SJSA1 (cell line): ENCODE measurements at regions not wholly inside any gene's neighbourhood (a gene's known extent, or its start where the extent isn't known, plus 50 kb on each side); places are given as distances from the start of the nearest gene placed in this dataset.
"Not testable (repeated sequence)": the region's sequence is repeated elsewhere in the genome, so short reads cannot be mapped to it uniquely, and the experiment has no call there.

Source experiments
- DNase-seq, 2 experiments: peaks; one replicate each; pipeline ENCODE4 v3.0.0-alpha.2; 2015 to 2020; ENCODE audit warnings: low spot score in 2 of 2, low read depth in 1 of 2
- H3K27ac ChIP-seq: fragments of 250-450 bp; sonication (Bioruptor Pico); 2 replicates; pipeline ENCODE4 v1.5.1; 2020; ENCODE audit warnings: mild to moderate bottlenecking, moderate library complexity
- H3K27me3 ChIP-seq: fragments of 250-450 bp; sonication (Bioruptor Pico); replicated peaks from 2 replicates; pipeline ENCODE4 v1.5.1; 2020; ENCODE audit warnings: mild to moderate bottlenecking, moderate library complexity
- H3K36me3 ChIP-seq: fragments of 250-450 bp; sonication (Bioruptor Pico); 2 replicates; pipeline ENCODE4 v1.5.1; 2020; ENCODE audit warnings: mild to moderate bottlenecking
- H3K4me1 ChIP-seq: fragments of 250-450 bp; sonication (Bioruptor Pico); replicated peaks from 2 replicates; pipeline ENCODE4 v1.6.1; 2021; ENCODE audit warnings: mild to moderate bottlenecking
- H3K4me3 ChIP-seq: fragments of 250-450 bp; sonication (Bioruptor Pico); 2 replicates; pipeline ENCODE4 v1.5.1; 2020; ENCODE audit warnings: mild to moderate bottlenecking
- H3K9me3 ChIP-seq: fragments of 250-450 bp; sonication (Bioruptor Pico); replicated peaks from 2 replicates; pipeline ENCODE4 v1.5.1; 2020; ENCODE audit warnings: mild to moderate bottlenecking

- H3K4me3 ChIP-seq = no peak overlapping the region
- H3K9me3 ChIP-seq = no peaks in the 10 kb centered on the region
- no peaks in the 10 kb centered on the region for H3K36me3 ChIP-seq
- H3K27ac ChIP-seq = no peak overlapping the region
- no peaks in the 10 kb centered on the region for H3K4me1 ChIP-seq
- DNase-seq = no peak
- H3K27me3 ChIP-seq = no peaks in the 10 kb centered on the region
Measured at GRCh38 chr14:43579671-43580070, 927.4 kb downstream of the FSCB start.

- no peaks in the 10 kb centered on the region for H3K4me1 ChIP-seq
- H3K27me3 ChIP-seq = no peaks in the 10 kb centered on the region
- no peak for DNase-seq
- no peaks in the 10 kb centered on the region for H3K36me3 ChIP-seq
- no peak overlapping the region for H3K4me3 ChIP-seq
- H3K27ac ChIP-seq = no peak overlapping the region
- H3K9me3 ChIP-seq = no peaks in the 10 kb centered on the region
Measured at GRCh38 chr14:43568022-43568421, 939.1 kb downstream of the FSCB start.

DNA sequence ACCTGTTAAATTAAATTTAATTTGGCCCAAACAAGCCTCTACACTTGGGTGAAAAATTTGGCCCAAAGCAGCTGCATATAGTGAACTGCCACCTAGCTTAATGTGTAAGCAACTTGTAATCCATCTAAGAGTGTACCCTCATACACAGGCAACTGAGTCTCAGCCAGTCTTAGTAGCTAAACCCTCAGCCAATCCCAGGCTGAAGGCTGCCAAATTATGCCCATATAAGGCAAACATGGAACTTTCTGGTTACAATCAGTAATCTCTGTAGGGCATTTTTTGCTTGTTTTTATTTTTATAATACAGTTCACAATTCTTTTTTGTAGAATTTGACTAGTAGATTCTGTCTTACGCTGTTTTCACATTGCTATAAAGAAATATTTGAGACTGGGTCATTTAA, 958.7 kb downstream of the FSCB start:
- no peaks in the 10 kb centered on the region for H3K27me3 ChIP-seq
- no peak overlapping the region for H3K4me3 ChIP-seq
- H3K9me3 ChIP-seq = no peaks in the 10 kb centered on the region
- DNase-seq = no peak
- H3K4me1 ChIP-seq = no peaks in the 10 kb centered on the region
- no peak overlapping the region for H3K27ac ChIP-seq
- no peaks in the 10 kb centered on the region for H3K36me3 ChIP-seq

- DNase-seq, H3K4me1 ChIP-seq, H3K4me3 ChIP-seq, H3K27me3 ChIP-seq, H3K36me3 ChIP-seq, H3K27ac ChIP-seq, H3K9me3 ChIP-seq: not testable (repeated sequence)
Measured at GRCh38 chr14:43547596-43547995, 959.5 kb downstream of the FSCB start.

DNA sequence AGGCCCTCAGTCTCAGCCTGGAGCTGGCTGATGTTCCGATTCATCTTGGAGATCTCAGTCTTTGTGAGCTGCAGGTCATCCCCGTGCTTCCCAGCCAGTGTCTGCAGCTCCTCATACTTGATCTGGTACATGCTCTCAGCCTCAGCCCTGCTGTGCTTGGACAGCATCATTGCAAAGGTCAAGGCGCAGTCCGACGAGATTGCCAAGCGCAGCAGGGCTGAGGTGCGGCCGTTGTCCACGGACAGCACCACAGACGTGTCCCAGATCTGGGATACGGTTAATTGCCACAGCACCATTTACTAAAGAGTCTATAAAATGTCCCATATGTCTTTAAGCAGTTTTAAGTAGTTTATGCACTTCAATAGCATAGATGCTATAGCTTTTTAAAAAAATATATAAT, 965.7 kb downstream of the FSCB start:
- no peaks in the 10 kb centered on the region for H3K9me3 ChIP-seq
- no peak overlapping the region for H3K4me3 ChIP-seq
- H3K36me3 ChIP-seq = no peaks in the 10 kb centered on the region
- H3K27ac ChIP-seq = no peak overlapping the region
- H3K4me1 ChIP-seq = no peaks in the 10 kb centered on the region
- DNase-seq = no peak
- no peaks in the 10 kb centered on the region for H3K27me3 ChIP-seq

DNA sequence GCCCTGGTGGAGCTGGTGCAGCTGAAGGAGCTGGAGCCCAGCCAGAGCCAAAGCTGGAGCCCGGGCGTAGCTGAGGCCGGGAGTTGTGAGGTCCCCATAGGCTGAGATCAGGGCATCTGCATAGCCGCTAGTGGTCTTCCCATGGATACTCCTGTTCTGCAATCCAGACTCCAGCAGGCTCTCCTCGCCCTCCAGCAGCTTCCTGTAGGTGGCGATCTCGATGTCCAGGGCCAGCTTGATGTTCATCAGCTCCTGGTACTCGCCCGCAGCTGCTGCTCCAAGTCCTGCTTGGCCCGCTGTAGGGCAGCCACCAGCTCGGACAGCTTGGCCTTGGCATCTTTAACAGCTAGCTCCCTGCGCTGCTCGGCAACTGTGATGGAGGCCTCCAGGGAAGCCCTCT, 966.1 kb downstream of the FSCB start:
- H3K27me3 ChIP-seq = no peaks in the 10 kb centered on the region
- H3K4me1 ChIP-seq = no peaks in the 10 kb centered on the region
- DNase-seq = no peak
- no peaks in the 10 kb centered on the region for H3K36me3 ChIP-seq
- H3K9me3 ChIP-seq = no peaks in the 10 kb centered on the region
- H3K4me3 ChIP-seq = no peak overlapping the region
- H3K27ac ChIP-seq = no peak overlapping the region

- H3K27ac ChIP-seq = no peak overlapping the region
- H3K4me3 ChIP-seq = no peak overlapping the region
- no peaks in the 10 kb centered on the region for H3K27me3 ChIP-seq
- no peaks in the 10 kb centered on the region for H3K4me1 ChIP-seq
- no peaks in the 10 kb centered on the region for H3K9me3 ChIP-seq
- no peak for DNase-seq
- H3K36me3 ChIP-seq = no peaks in the 10 kb centered on the region
Measured at GRCh38 chr14:43539210-43539609, 967.9 kb downstream of the FSCB start.

- Histone ChIP-seq H3K9me3 (no peaks in the 10 kb centered on the region), H3K27ac (no peak overlapping the region), H3K27me3 (no peaks in the 10 kb centered on the region), H3K4me3 (no peak overlapping the region), H3K4me1 (no peaks in the 10 kb centered on the region), H3K36me3 (no peaks in the 10 kb centered on the region)
- no peak for DNase-seq
Measured at GRCh38 chr14:43535231-43535838, 971.7 kb downstream of the FSCB start.

DNA sequence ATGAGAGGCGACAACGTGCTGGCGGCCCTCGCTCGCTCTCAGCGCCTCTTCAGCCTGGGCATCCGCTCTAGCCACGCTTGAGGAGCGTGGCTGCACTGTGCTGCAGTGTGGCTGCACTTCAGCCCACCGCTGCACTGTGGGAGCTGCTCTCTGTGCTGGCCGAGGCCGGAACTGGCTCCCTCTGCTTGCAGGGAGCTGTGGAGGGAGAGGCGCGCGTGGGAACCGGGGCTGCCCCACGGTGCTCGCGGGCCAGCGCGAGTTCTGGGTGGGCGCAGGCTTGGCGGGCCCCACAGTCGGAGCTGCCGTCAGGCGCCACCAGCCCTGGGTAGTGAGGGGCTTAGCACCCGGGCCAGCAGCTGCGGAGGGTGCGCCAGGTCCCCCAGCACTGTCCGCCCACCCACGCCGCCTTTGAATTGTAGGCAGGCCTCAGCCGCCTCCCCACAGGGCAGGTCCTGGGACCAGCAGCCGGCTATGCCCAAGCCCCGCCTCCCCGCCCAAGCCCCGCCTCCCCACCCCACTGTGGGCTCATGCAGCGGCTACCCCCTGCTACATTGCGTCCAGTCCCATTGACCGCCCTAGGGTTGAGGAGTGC, 974.2 kb downstream of the FSCB start:
- Histone ChIP-seq H3K27ac (no peak overlapping the region), H3K4me1 (no peaks in the 10 kb centered on the region), H3K36me3 (no peaks in the 10 kb centered on the region), H3K4me3 (no peak overlapping the region), H3K27me3 (no peaks in the 10 kb centered on the region), H3K9me3 (no peaks in the 10 kb centered on the region)
- no peak for DNase-seq

GRCh38 chr14:43528321-43528720, 978.8 kb downstream of the FSCB start:
- no peak overlapping the region for H3K4me3 ChIP-seq
- no peaks in the 10 kb centered on the region for H3K4me1 ChIP-seq

DNA sequence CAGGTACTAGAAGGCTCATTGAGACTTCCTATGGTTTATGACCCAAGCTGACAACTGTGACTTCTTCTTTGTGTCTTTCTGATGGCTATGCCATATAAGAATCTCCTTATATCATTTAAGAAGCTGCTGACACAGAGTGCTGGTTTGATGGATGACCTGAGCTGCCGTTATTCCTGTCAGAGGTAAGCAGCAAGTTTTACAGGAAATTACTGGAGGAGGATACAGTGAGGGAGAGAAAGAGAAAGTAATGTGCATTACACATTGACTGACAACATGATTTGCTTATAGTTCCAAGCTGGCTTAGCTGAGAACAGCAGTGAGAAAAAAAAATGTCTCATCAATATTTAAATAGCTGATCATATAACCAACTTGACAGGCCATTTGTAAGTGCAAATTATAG, 981.4 kb downstream of the FSCB start:
- Histone ChIP-seq H3K27ac (no peak overlapping the region), H3K9me3 (no peaks in the 10 kb centered on the region), H3K4me1 (no peaks in the 10 kb centered on the region), H3K4me3 (no peak overlapping the region), H3K27me3 (no peaks in the 10 kb centered on the region), H3K36me3 (no peaks in the 10 kb centered on the region)
- DNase-seq = no peak

More at GRCh38 chr14:43528321-43528720, 978.8 kb downstream of the FSCB start:
- Histone ChIP-seq H3K27ac (no peak overlapping the region), H3K36me3 (no peaks in the 10 kb centered on the region), H3K27me3 (no peaks in the 10 kb centered on the region), H3K9me3 (no peaks in the 10 kb centered on the region)
- DNase-seq = no peak

- no peaks in the 10 kb centered on the region for H3K4me1 ChIP-seq
- H3K9me3 ChIP-seq = no peaks in the 10 kb centered on the region
- no peak for DNase-seq
- H3K4me3 ChIP-seq = no peak overlapping the region
- H3K27ac ChIP-seq = no peak overlapping the region
- H3K27me3 ChIP-seq = no peaks in the 10 kb centered on the region
- no peaks in the 10 kb centered on the region for H3K36me3 ChIP-seq
Measured at GRCh38 chr14:43522901-43523300, 984.2 kb downstream of the FSCB start.

GRCh38 chr14:43522191-43522590, 984.9 kb downstream of the FSCB start:
- Histone ChIP-seq H3K9me3 (no peaks in the 10 kb centered on the region), H3K4me1 (no peaks in the 10 kb centered on the region), H3K36me3 (no peaks in the 10 kb centered on the region), H3K27me3 (no peaks in the 10 kb centered on the region), H3K4me3 (no peak overlapping the region), H3K27ac (no peak overlapping the region)
- no peak for DNase-seq

DNA sequence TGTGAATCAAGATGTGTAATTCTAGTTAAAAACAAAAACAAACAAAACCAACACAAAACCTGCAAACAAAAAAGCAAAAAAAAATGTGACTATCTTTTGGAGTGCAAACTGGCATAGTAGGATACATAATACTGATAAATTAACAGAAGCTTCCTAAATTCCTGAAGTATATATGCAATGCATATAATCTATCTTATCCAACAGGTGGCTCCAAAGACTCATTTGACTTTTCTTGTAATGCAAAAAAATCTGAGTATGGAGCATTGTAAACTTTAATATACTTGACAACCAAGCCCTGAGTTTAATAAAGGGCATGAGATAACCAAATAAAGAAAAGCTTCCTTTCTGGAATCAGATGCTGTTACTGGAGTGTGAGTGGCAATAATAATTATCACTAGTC, 1003.6 kb downstream of the FSCB start:
- DNase-seq = no peak
- Histone ChIP-seq H3K4me1 (no peaks in the 10 kb centered on the region), H3K36me3 (no peaks in the 10 kb centered on the region), H3K4me3 (no peak overlapping the region), H3K27ac (no peak overlapping the region), H3K9me3 (no peaks in the 10 kb centered on the region), H3K27me3 (no peaks in the 10 kb centered on the region)

DNA sequence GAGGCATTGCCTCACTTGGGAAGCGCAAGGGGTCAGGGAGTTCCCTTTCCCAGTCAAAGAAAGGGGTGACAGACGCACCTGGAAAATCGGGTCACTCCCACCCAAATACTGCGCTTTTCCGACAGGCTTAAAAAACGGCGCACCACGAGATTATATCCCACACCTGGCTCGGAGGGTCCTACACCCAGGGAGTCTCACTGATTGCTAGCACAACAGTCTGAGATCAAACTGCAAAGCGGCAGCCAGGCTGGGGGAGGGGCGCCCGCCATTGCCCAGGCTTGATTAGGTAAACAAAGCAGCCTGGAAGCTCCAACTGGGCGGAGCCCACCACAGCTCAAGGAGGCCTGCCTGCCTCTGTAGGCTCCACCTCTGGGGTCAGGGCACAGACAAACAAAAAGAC, 1014.7 kb downstream of the FSCB start:
- not testable (repeated sequence) for H3K4me1 ChIP-seq, DNase-seq, H3K27me3 ChIP-seq, H3K9me3 ChIP-seq, H3K4me3 ChIP-seq, H3K36me3 ChIP-seq, H3K27ac ChIP-seq
